HG03378 (cell line): ENCODE measurements at regions not wholly inside any gene's neighbourhood (a gene's known extent, or its start where the extent isn't known, plus 50 kb on each side); places are given as distances from the start of the nearest gene placed in this dataset.
A peak's percentile ranks its signal among the peaks of the same experiment; 100 is the strongest.
"Not testable (repeated sequence)": the region's sequence is repeated elsewhere in the genome, so short reads cannot be mapped to it uniquely, and the experiment has no call there.

Experiments
- ATAC-seq: cut with Tn5 transposase; IDR thresholded peaks from one replicate; pipeline ENCODE4 v1.9.1; 2021; ENCODE audit warnings: mild to moderate bottlenecking, moderate library complexity; ENCODE audit not compliant: unreplicated experiment

- no peak for ATAC-seq
Observed at GRCh38 chr5:163874431-163874830, 369.0 kb downstream of the MAT2B start.

GRCh38 chr5:163874912-163875311, 369.5 kb downstream of the MAT2B start:
- ATAC-seq, result not testable (repeated sequence)

- no peak for ATAC-seq
Observed at GRCh38 chr5:163877865-163878264, 372.4 kb downstream of the MAT2B start.

- ATAC-seq, result no peak
Observed at GRCh38 chr5:163878490-163878889, 373.1 kb downstream of the MAT2B start.

GRCh38 chr5:163880302-163880701, 374.9 kb downstream of the MAT2B start:
- ATAC-seq, result no peak

GRCh38 chr5:163885117-163885516, 379.7 kb downstream of the MAT2B start:
- no peak for ATAC-seq

- no peak for ATAC-seq
Observed at GRCh38 chr5:163887854-163888253, 382.4 kb downstream of the MAT2B start.

- no peak for ATAC-seq
Observed at GRCh38 chr5:163888366-163888765, 382.9 kb downstream of the MAT2B start.

- no peak for ATAC-seq
Observed at GRCh38 chr5:163889369-163889768, 383.9 kb downstream of the MAT2B start.

GRCh38 chr5:163890261-163890660, 384.8 kb downstream of the MAT2B start:
- no peak for ATAC-seq

- ATAC-seq, result no peak
Observed at GRCh38 chr5:163893281-163893680, 387.9 kb downstream of the MAT2B start.

GRCh38 chr5:163894645-163895044, 389.2 kb downstream of the MAT2B start:
- no peak for ATAC-seq

- no peak for ATAC-seq
Observed at GRCh38 chr5:163898873-163899272, 393.5 kb downstream of the MAT2B start.

- peak; percentile 62 for ATAC-seq
Observed at GRCh38 chr5:163907783-163908182, 402.4 kb downstream of the MAT2B start.

- peak; percentile 30 for ATAC-seq
Observed at GRCh38 chr5:163908253-163908652, 402.8 kb downstream of the MAT2B start.

GRCh38 chr5:163910226-163910625, 404.8 kb downstream of the MAT2B start:
- ATAC-seq, result no peak

- no peak for ATAC-seq
Observed at GRCh38 chr5:163912046-163912445, 406.6 kb downstream of the MAT2B start.

GRCh38 chr5:163913548-163913947, 408.1 kb downstream of the MAT2B start:
- ATAC-seq, result no peak

- ATAC-seq, result peak; percentile 26
Observed at GRCh38 chr5:163914910-163915309, 409.5 kb downstream of the MAT2B start.

GRCh38 chr5:163915481-163915961, 410.1 kb downstream of the MAT2B start:
- peak; percentile 80 for ATAC-seq

GRCh38 chr5:163916376-163916775, 411.0 kb downstream of the MAT2B start:
- peak; percentile 90 for ATAC-seq

- ATAC-seq, result no peak
Observed at GRCh38 chr5:163916861-163917260, 411.4 kb downstream of the MAT2B start.

GRCh38 chr5:163917747-163918146, 412.3 kb downstream of the MAT2B start:
- no peak for ATAC-seq
